HepG2 (cell line): ENCODE measurements at regions not wholly inside any gene's neighbourhood (a gene's known extent, or its start where the extent isn't known, plus 50 kb on each side); places are given as distances from the start of the nearest gene placed in this dataset.

Experiments
- CBX1 ChIP-seq: IDR thresholded peaks from one replicate; pipeline ENCODE4 v1.6.1; 2016; ENCODE audit warnings: antibody characterized with exemption, low read depth
- KDM5A ChIP-seq: fragments of 200-600 bp; sonication (generic); IDR thresholded peaks from 2 replicates; pipeline ENCODE4 v1.7.0; 2018; ENCODE audit warnings: antibody characterized with exemption, mild to moderate bottlenecking, low read length, borderline replicate concordance
- TEAD3 ChIP-seq: optimal IDR thresholded peaks from 2 replicates; pipeline ENCODE3; 2016; ENCODE audit warnings: borderline replicate concordance
- ZBTB7B ChIP-seq: sonication (generic); formaldehyde crosslinking; IDR thresholded peaks from 2 replicates; pipeline ENCODE4 v1.4.0; 2020; ENCODE audit warnings: missing genetic modification reagents
- TF ChIP-seq, protein P1 (sequence below): sonication (generic); formaldehyde crosslinking; IDR thresholded peaks from one replicate; pipeline ENCODE4 v1.5.1; 2020; ENCODE audit warnings: mild to moderate bottlenecking, missing genetic modification reagents; ENCODE audit errors: not compliant biosample characterization
- TF ChIP-seq, protein P2 (sequence below): sonication (generic); formaldehyde crosslinking; IDR thresholded peaks from 2 replicates; pipeline ENCODE4 v1.4.0; 2020; ENCODE audit warnings: missing genetic modification reagents
- TF ChIP-seq, protein P3 (sequence below): IDR thresholded peaks from 2 replicates; pipeline ENCODE4 v1.6.1; 2016; ENCODE audit warnings: missing biosample characterization, missing genetic modification reagents, low read depth
- TF ChIP-seq, protein P4 (sequence below): sonication (generic); formaldehyde crosslinking; IDR thresholded peaks from 2 replicates; pipeline ENCODE4 v1.5.0; 2020; ENCODE audit warnings: mild to moderate bottlenecking, missing genetic modification reagents, borderline replicate concordance

DNA sequence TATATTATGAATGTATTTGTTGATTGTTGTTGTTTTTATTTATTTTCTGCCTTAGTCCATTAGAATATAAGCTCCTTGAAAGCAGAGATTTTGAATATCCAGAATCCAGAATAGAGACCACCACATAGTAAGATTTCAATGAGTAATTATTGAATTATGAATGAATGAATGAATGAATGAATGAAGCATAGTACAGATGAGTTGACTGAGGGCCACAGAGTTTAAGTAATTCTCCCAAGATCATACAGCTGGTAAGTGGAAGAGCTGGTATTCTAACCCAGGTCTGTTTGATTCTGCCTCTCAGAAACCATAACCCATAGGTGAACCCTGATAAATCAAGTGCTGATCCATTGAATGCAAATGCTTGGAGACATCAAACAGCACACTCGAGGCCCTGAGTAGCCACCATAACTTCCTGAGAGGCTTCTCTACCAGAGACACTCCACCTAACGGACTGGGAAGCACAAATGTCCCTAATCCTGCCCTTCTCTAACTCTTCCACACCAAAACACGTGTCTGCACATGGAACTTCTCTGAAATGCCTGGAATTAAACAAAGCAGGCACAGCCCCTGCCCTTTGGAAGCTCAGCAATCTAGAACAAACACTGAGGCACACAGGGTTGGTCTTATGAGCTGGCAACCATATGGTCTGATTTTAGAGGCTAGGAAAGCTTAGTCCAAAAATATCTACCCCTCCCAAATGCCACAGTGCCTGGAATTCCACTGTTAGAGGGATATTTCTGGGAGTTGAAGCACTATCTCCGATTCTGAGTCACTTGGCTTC lies 190.1 kb downstream of the FOXO1 start (continued):
- TF ChIP-seq, protein P1, sequence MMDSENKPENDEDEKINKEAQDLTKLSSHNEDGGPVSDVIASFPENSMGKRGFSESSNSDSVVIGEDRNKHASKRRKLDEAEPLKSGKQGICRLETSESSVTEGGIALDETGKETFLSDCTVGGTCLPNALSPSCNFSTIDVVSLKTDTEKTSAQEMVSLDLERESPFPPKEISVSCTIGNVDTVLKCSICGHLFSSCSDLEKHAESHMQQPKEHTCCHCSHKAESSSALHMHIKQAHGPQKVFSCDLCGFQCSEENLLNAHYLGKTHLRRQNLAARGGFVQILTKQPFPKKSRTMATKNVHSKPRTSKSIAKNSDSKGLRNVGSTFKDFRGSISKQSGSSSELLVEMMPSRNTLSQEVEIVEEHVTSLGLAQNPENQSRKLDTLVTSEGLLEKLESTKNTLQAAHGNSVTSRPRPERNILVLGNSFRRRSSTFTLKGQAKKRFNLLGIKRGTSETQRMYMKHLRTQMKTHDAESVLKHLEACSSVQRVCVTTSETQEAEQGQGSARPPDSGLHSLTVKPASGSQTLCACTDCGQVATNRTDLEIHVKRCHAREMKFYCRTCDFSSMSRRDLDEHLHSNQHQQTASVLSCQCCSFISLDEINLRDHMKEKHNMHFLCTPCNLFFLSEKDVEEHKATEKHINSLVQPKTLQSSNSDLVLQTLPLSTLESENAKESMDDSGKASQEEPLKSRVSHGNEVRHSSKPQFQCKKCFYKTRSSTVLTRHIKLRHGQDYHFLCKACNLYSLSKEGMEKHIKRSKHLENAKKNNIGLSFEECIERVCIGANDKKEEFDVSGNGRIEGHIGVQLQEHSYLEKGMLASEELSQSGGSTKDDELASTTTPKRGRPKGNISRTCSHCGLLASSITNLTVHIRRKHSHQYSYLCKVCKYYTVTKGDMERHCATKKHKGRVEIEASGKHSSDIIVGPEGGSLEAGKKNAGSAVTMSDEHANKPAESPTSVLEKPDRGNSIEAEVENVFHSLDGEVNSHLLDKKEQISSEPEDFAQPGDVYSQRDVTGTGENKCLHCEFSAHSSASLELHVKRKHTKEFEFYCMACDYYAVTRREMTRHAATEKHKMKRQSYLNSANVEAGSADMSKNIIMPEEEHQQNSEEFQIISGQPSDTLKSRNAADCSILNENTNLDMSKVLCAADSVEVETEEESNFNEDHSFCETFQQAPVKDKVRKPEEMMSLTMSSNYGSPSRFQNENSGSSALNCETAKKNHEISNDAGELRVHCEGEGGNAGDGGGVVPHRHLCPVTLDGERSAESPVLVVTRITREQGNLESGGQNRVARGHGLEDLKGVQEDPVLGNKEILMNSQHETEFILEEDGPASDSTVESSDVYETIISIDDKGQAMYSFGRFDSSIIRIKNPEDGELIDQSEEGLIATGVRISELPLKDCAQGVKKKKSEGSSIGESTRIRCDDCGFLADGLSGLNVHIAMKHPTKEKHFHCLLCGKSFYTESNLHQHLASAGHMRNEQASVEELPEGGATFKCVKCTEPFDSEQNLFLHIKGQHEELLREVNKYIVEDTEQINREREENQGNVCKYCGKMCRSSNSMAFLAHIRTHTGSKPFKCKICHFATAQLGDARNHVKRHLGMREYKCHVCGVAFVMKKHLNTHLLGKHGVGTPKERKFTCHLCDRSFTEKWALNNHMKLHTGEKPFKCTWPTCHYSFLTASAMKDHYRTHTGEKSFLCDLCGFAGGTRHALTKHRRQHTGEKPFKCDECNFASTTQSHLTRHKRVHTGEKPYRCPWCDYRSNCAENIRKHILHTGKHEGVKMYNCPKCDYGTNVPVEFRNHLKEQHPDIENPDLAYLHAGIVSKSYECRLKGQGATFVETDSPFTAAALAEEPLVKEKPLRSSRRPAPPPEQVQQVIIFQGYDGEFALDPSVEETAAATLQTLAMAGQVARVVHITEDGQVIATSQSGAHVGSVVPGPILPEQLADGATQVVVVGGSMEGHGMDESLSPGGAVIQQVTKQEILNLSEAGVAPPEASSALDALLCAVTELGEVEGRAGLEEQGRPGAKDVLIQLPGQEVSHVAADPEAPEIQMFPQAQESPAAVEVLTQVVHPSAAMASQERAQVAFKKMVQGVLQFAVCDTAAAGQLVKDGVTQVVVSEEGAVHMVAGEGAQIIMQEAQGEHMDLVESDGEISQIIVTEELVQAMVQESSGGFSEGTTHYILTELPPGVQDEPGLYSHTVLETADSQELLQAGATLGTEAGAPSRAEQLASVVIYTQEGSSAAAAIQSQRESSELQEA (CRISPR knock-in tag) = no peak
- TF ChIP-seq KDM5A (no peak), CBX1 (no peak), TEAD3 (CRISPR knock-in tag) (peak; percentile 95), ZBTB7B (peak; percentile 54; the same call in 1 of the 2 replicates)
- TF ChIP-seq, protein P2, sequence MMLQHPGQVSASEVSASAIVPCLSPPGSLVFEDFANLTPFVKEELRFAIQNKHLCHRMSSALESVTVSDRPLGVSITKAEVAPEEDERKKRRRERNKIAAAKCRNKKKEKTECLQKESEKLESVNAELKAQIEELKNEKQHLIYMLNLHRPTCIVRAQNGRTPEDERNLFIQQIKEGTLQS (CRISPR knock-in tag) = no peak
- TF ChIP-seq, protein P3, sequence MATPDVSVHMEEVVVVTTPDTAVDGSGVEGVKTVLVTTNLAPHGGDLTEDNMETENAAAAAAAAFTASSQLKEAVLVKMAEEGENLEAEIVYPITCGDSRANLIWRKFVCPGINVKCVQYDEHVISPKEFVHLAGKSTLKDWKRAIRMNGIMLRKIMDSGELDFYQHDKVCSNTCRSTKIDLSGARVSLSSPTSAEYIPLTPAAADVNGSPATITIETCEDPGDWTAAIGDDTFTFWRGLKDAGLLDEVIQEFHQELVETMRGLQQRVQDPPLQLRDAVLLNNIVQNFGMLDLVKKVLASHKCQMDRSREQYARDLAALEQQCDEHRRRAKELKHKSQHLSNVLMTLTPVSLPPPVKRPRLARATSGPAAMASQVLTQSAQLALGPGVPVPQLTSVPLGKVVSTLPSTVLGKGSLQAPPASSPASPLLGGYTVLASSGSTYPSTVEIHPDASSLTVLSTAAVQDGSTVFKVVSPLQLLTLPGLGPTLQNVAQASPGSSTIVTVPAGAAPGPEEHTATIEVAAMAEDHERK (CRISPR knock-in tag) = no peak
- TF ChIP-seq, protein P4, sequence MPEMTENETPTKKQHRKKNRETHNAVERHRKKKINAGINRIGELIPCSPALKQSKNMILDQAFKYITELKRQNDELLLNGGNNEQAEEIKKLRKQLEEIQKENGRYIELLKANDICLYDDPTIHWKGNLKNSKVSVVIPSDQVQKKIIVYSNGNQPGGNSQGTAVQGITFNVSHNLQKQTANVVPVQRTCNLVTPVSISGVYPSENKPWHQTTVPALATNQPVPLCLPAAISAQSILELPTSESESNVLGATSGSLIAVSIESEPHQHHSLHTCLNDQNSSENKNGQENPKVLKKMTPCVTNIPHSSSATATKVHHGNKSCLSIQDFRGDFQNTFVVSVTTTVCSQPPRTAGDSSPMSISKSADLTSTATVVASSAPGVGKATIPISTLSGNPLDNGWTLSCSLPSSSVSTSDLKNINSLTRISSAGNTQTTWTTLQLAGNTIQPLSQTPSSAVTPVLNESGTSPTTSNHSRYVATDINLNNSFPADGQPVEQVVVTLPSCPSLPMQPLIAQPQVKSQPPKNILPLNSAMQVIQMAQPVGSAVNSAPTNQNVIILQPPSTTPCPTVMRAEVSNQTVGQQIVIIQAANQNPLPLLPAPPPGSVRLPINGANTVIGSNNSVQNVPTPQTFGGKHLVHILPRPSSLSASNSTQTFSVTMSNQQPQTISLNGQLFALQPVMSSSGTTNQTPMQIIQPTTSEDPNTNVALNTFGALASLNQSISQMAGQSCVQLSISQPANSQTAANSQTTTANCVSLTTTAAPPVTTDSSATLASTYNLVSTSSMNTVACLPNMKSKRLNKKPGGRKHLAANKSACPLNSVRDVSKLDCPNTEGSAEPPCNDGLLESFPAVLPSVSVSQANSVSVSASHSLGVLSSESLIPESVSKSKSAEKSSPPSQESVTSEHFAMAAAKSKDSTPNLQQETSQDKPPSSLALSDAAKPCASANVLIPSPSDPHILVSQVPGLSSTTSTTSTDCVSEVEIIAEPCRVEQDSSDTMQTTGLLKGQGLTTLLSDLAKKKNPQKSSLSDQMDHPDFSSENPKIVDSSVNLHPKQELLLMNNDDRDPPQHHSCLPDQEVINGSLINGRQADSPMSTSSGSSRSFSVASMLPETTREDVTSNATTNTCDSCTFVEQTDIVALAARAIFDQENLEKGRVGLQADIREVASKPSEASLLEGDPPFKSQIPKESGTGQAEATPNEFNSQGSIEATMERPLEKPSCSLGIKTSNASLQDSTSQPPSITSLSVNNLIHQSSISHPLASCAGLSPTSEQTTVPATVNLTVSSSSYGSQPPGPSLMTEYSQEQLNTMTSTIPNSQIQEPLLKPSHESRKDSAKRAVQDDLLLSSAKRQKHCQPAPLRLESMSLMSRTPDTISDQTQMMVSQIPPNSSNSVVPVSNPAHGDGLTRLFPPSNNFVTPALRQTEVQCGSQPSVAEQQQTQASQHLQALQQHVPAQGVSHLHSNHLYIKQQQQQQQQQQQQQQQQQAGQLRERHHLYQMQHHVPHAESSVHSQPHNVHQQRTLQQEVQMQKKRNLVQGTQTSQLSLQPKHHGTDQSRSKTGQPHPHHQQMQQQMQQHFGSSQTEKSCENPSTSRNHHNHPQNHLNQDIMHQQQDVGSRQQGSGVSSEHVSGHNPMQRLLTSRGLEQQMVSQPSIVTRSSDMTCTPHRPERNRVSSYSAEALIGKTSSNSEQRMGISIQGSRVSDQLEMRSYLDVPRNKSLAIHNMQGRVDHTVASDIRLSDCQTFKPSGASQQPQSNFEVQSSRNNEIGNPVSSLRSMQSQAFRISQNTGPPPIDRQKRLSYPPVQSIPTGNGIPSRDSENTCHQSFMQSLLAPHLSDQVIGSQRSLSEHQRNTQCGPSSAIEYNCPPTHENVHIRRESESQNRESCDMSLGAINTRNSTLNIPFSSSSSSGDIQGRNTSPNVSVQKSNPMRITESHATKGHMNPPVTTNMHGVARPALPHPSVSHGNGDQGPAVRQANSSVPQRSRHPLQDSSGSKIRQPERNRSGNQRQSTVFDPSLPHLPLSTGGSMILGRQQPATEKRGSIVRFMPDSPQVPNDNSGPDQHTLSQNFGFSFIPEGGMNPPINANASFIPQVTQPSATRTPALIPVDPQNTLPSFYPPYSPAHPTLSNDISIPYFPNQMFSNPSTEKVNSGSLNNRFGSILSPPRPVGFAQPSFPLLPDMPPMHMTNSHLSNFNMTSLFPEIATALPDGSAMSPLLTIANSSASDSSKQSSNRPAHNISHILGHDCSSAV (CRISPR knock-in tag) = no peak
